H1 (cell line): ENCODE measurements at regions not wholly inside any gene's neighbourhood (a gene's known extent, or its start where the extent isn't known, plus 50 kb on each side); places are given as distances from the start of the nearest gene placed in this dataset.

ENCODE experiments used
- CTCF ChIA-PET: fragments of 300-600 bp; sonication (Branson Sonifier 250); formaldehyde crosslinking; loops from one replicate; lab custom pipeline; 2021; ENCODE audit not compliant: partially characterized antibody; lab: Charles Lee
- POLR2A ChIA-PET: fragments of 300-600 bp; sonication (Branson Sonifier 250); formaldehyde crosslinking; loops from one replicate; lab custom pipeline; 2021; ENCODE audit warnings: inconsistent platforms; ENCODE audit not compliant: partially characterized antibody; lab: Charles Lee
- DNase-seq, 2 experiments: peaks; one replicate each; pipeline versions ENCODE4 v3.0.0 to v3.0.0-alpha.2; 2010 to 2022; ENCODE audit warnings: low spot score in 2 of 2, low read depth in 1 of 2, mixed read lengths in 1 of 2
- FAIRE-seq: peaks from 2 replicates; lab custom pipeline; 2011; peaks lifted over from hg19 to GRCh38; lab: Jason Lieb, UNC
- H2AFZ ChIP-seq: 2 replicates; pipeline ENCODE4 v1.8.1; 2012; ENCODE audit warnings: low read length, inconsistent platforms
- H2AK5ac ChIP-seq: 2 replicates; pipeline ENCODE4 v1.6.1; 2013; ENCODE audit warnings: low read depth, low read length
- H2BK120ac ChIP-seq: replicated peaks from 2 replicates; pipeline ENCODE3; 2013; ENCODE audit warnings: low read depth, low read length, inconsistent platforms
- H2BK12ac ChIP-seq: 2 replicates; pipeline ENCODE4 v1.6.1; 2013; ENCODE audit warnings: low read depth, low read length
- H2BK15ac ChIP-seq: 2 replicates; pipeline ENCODE4 v1.6.1; 2013; ENCODE audit warnings: low read length
- H2BK20ac ChIP-seq: 2 replicates; pipeline ENCODE4 v1.6.1; 2013; ENCODE audit warnings: low read length
- H2BK5ac ChIP-seq: 2 replicates; pipeline ENCODE4 v1.6.1; 2013; ENCODE audit warnings: low read depth, low read length
- H3K14ac ChIP-seq: 2 replicates; pipeline ENCODE4 v1.6.1; 2013; ENCODE audit warnings: inconsistent platforms; ENCODE audit not compliant: insufficient read length
- H3K18ac ChIP-seq: 2 replicates; pipeline ENCODE4 v1.6.1; 2013; ENCODE audit warnings: low read length; ENCODE audit errors: extremely low read depth
- H3K23ac ChIP-seq: 2 replicates; pipeline ENCODE4 v1.6.1; 2013; ENCODE audit warnings: inconsistent platforms; ENCODE audit not compliant: insufficient read length
- H3K23me2 ChIP-seq: 2 replicates; pipeline ENCODE4 v1.6.1; 2013; ENCODE audit warnings: low read depth, low read length
- H3K27ac ChIP-seq: 2 replicates; pipeline ENCODE4 v1.6.1; 2011; ENCODE audit warnings: low read depth, low read length, inconsistent platforms
- H3K27me3 ChIP-seq, 4 experiments: replicated peaks in 1 of 4; 1 replicate in 1 of 4; 2 replicates in 3 of 4; pipeline versions ENCODE4 v1.6.1 to v1.8.1; 2011 to 2013; ENCODE audit warnings: low read length in 3 of 4, mild to moderate bottlenecking in 3 of 4, inconsistent platforms in 2 of 4, mixed read lengths in 2 of 4, moderate library complexity in 1 of 4; ENCODE audit not compliant: control insufficient read depth in 3 of 4, insufficient read depth in 3 of 4; ENCODE audit errors: extremely low read depth in 1 of 4
- H3K36me3 ChIP-seq, 4 experiments: 2 replicates each; pipeline versions ENCODE4 v1.6.1 to v1.8.1; 2011 to 2013; ENCODE audit warnings: mild to moderate bottlenecking in 4 of 4, low read length in 3 of 4, moderate library complexity in 2 of 4, control low read depth in 1 of 4, inconsistent platforms in 1 of 4; ENCODE audit not compliant: insufficient read depth in 4 of 4, control insufficient read depth in 2 of 4
- H3K4ac ChIP-seq: replicated peaks from 2 replicates; pipeline ENCODE3; 2013; ENCODE audit warnings: low read length, low read depth, mixed read lengths, inconsistent platforms; ENCODE audit not compliant: insufficient read length
- H3K4me1 ChIP-seq, 4 experiments: replicated peaks in 1 of 4; 1 replicate in 1 of 4; 2 replicates in 3 of 4; pipeline versions ENCODE4 v1.6.1 to v1.8.1; 2011 to 2013; ENCODE audit warnings: low read length in 3 of 4, inconsistent platforms in 2 of 4, mixed read lengths in 1 of 4; ENCODE audit not compliant: insufficient read depth in 4 of 4, control insufficient read depth in 3 of 4
- H3K4me2 ChIP-seq, 2 experiments: 2 replicates each; pipeline versions ENCODE4 v1.6.1 to v1.8.1; 2011 to 2013; ENCODE audit warnings: low read depth in 2 of 2, low read length in 2 of 2, control low read depth in 1 of 2, inconsistent platforms in 1 of 2, mild to moderate bottlenecking in 1 of 2; ENCODE audit not compliant: insufficient read depth in 1 of 2
- H3K4me3 ChIP-seq, 4 experiments: fragments of 200-600, 300-600 bp in 1 of 4; sonication (generic), shearing (Covaris generic), sonication (Bioruptor Twin) in 1 of 4; 2 replicates each; pipeline versions ENCODE4 v1.5.1 to v1.8.1; 2011 to 2016; ENCODE audit warnings: low read length in 4 of 4, low read depth in 3 of 4, control low read depth in 2 of 4, inconsistent platforms in 2 of 4, mild to moderate bottlenecking in 2 of 4, mixed read lengths in 1 of 4, moderate library complexity in 1 of 4; ENCODE audit not compliant: insufficient read depth in 2 of 4; ENCODE audit errors: extremely low read depth in 1 of 4
- H3K56ac ChIP-seq: replicated peaks from 2 replicates; pipeline ENCODE3; 2013; ENCODE audit warnings: low read depth, mild to moderate bottlenecking, mixed read lengths, low read length, inconsistent platforms; ENCODE audit not compliant: insufficient read length
- H3K79me1 ChIP-seq: 2 replicates; pipeline ENCODE4 v1.6.1; 2013; ENCODE audit warnings: low read depth, low read length, control low read depth
- H3K79me2 ChIP-seq, 2 experiments: 2 replicates each; pipeline versions ENCODE4 v1.6.1 to v1.8.1; 2012 to 2013; ENCODE audit warnings: low read length in 2 of 2, mild to moderate bottlenecking in 2 of 2, inconsistent platforms in 1 of 2; ENCODE audit not compliant: insufficient read depth in 2 of 2, control insufficient read depth in 1 of 2
- H3K9ac ChIP-seq, 4 experiments: replicated peaks in 1 of 4; 1 replicate in 1 of 4; 2 replicates in 3 of 4; pipeline versions ENCODE4 v1.6.1 to v1.8.1; 2011 to 2013; ENCODE audit warnings: low read depth in 3 of 4, low read length in 3 of 4, control low read depth in 2 of 4, mild to moderate bottlenecking in 2 of 4, moderate library complexity in 2 of 4, inconsistent platforms in 1 of 4; ENCODE audit errors: extremely low read depth in 1 of 4
- H3K9me3 ChIP-seq, 2 experiments: 2 replicates each; pipeline versions ENCODE4 v1.6.1 to v1.8.1; 2012 to 2013; ENCODE audit warnings: mild to moderate bottlenecking in 2 of 2, moderate library complexity in 2 of 2, control low read depth in 1 of 2, inconsistent platforms in 1 of 2, low read depth in 1 of 2, low read length in 1 of 2, mixed read lengths in 1 of 2; ENCODE audit not compliant: insufficient read depth in 2 of 2
- H4K20me1 ChIP-seq, 2 experiments: replicated peaks in 1 of 2; 2 replicates each; pipeline versions ENCODE3 to v1.8.1; 2011 to 2013; ENCODE audit warnings: inconsistent platforms in 2 of 2, low read length in 2 of 2, mild to moderate bottlenecking in 1 of 2; ENCODE audit not compliant: insufficient read depth in 2 of 2, control insufficient read depth in 1 of 2
- H4K5ac ChIP-seq: 2 replicates; pipeline ENCODE4 v1.6.1; 2013; ENCODE audit warnings: low read length, low read depth, mixed read lengths, inconsistent platforms; ENCODE audit not compliant: insufficient read length
- H4K8ac ChIP-seq: 2 replicates; pipeline ENCODE4 v1.8.0; 2013; ENCODE audit warnings: mild to moderate bottlenecking, moderate library complexity, low read length, inconsistent platforms; ENCODE audit not compliant: insufficient read depth; ENCODE audit errors: extremely low read depth
- H4K91ac ChIP-seq: replicated peaks from 2 replicates; pipeline ENCODE3; 2013; ENCODE audit warnings: low read length, mixed read lengths, inconsistent platforms; ENCODE audit not compliant: insufficient read length
- ATF3 ChIP-seq: IDR thresholded peaks from 2 replicates; pipeline ENCODE4 v1.6.1; 2011; ENCODE audit warnings: low read depth, mild to moderate bottlenecking, low read length; ENCODE audit not compliant: insufficient read depth
- CBX8 ChIP-seq: fragments of 300-800, 300-1000 bp; sonication (generic); IDR thresholded peaks from 2 replicates; pipeline ENCODE4 v1.7.1; 2016; ENCODE audit warnings: low read depth, low read length, borderline replicate concordance
- CHD2 ChIP-seq: IDR thresholded peaks from 2 replicates; pipeline ENCODE4 v1.6.1; 2012; ENCODE audit warnings: low read length, improper control_type of control experiment
- E2F6 ChIP-seq: IDR thresholded peaks from 2 replicates; pipeline ENCODE4 v1.6.1; 2012; ENCODE audit warnings: inconsistent platforms
- GTF2F1 ChIP-seq: IDR thresholded peaks from 2 replicates; pipeline ENCODE4 v1.6.1; 2012; ENCODE audit warnings: low read depth, low read length, improper control_type of control experiment, borderline replicate concordance
- KDM5A ChIP-seq: fragments of 200-600 bp; IDR thresholded peaks from 2 replicates; pipeline ENCODE4 v1.7.1; 2012; ENCODE audit warnings: mild to moderate bottlenecking, low read length, inconsistent platforms, mixed read lengths
- SIX5 ChIP-seq: IDR thresholded peaks from 2 replicates; pipeline ENCODE4 v1.6.1; 2011; ENCODE audit warnings: mild to moderate bottlenecking, low read depth, low read length
- SP4 ChIP-seq: IDR thresholded peaks from 2 replicates; pipeline ENCODE4 v1.6.1; 2012; ENCODE audit warnings: low read length, inconsistent platforms
- TAF7 ChIP-seq: optimal IDR thresholded peaks from 2 replicates; pipeline ENCODE3; 2011; ENCODE audit warnings: low read depth, mild to moderate bottlenecking, inconsistent platforms, low read length, moderate library complexity, borderline replicate concordance
- TBP ChIP-seq: IDR thresholded peaks from 2 replicates; pipeline ENCODE4 v1.6.1; 2011; ENCODE audit warnings: low read depth, low read length, improper control_type of control experiment
- TCF12 ChIP-seq: IDR thresholded peaks from 2 replicates; pipeline ENCODE4 v1.6.1; 2011; ENCODE audit warnings: low read depth, mild to moderate bottlenecking, low read length
- USF2 ChIP-seq: IDR thresholded peaks from 2 replicates; pipeline ENCODE4 v1.6.1; 2011; ENCODE audit warnings: low read length, improper control_type of control experiment
- YY1 ChIP-seq: IDR thresholded peaks from 2 replicates; pipeline ENCODE4 v1.6.1; 2011; ENCODE audit warnings: low read depth, mild to moderate bottlenecking, low read length
- ZNF274 ChIP-seq: IDR thresholded peaks from 2 replicates; pipeline ENCODE4 v1.7.0; 2012; ENCODE audit warnings: low read length, borderline replicate concordance; ENCODE audit errors: extremely low read depth
- WGBS, 2 experiments: shearing (Covaris generic) in 1 of 2; methylation state at CpG; one replicate each; pipeline versions ENCODE4 v1.1.6 to v1.1.7; 2013 to 2015; ENCODE audit warnings: low lambda C conversion rate in 2 of 2, mixed read lengths in 2 of 2, inconsistent platforms in 1 of 2, low coverage in 1 of 2, missing lambda C conversion rate in 1 of 2; ENCODE audit not compliant: insufficient replicate concordance in 2 of 2, insufficient coverage in 1 of 2, insufficient read length in 1 of 2; ENCODE audit errors: extremely low coverage in 1 of 2, missing lambda C conversion rate in 1 of 2; 5-methylcytosine and 5-hydroxymethylcytosine counted together

GRCh38 chr4:73001885-73002284, 67.6 kb downstream of the COX18 start:
- no peak overlapping the region for H2BK120ac ChIP-seq
- H4K91ac ChIP-seq, result no peak overlapping the region
- no peak overlapping the region for H3K18ac ChIP-seq
- H3K9ac ChIP-seq, result no peak overlapping the region
- H2AK5ac ChIP-seq, result no peak overlapping the region
- ChIA-PET POLR2A (no interaction called here), CTCF (interaction anchor here (2.0 kb wide), 1 partner anchor 11 kb away, joined by 11 read pairs; no protein-coding TSS in a partner anchor)
- H2BK5ac ChIP-seq, result no peak overlapping the region
- H3K23ac ChIP-seq, result no peak overlapping the region
- H3K23me2 ChIP-seq, result no peaks in the 10 kb centered on the region
- no peak overlapping the region for H3K27ac ChIP-seq
- H3K9me3 ChIP-seq, result no peaks in the 10 kb centered on the region
- H4K5ac ChIP-seq, result no peak overlapping the region
- H4K20me1 ChIP-seq, result no peaks in the 10 kb centered on the region
- no peaks in the 10 kb centered on the region for H3K79me1 ChIP-seq
- no peaks in the 10 kb centered on the region for H3K79me2 ChIP-seq
- no peak overlapping the region for H3K56ac ChIP-seq
- 94% methylated on average over 2 of the region's 2 CpGs; no CpG with 5 or more reads in 1 of the 2 experiments for WGBS, 2 experiments
- FAIRE-seq (no peak), DNase-seq (no peak)
- H3K4me1 ChIP-seq, result no peaks in the 10 kb centered on the region
- H2BK20ac ChIP-seq, result no peak overlapping the region
- no peak overlapping the region for H4K8ac ChIP-seq
- no peak overlapping the region for H3K4me3 ChIP-seq
- no peaks in the 10 kb centered on the region for H3K36me3 ChIP-seq
- H3K4ac ChIP-seq, result no peak overlapping the region
- no peak overlapping the region for H3K4me2 ChIP-seq
- no peak overlapping the region for H2BK12ac ChIP-seq
- no peak overlapping the region for H2BK15ac ChIP-seq
- no peak overlapping the region for H3K14ac ChIP-seq
- H2AFZ ChIP-seq, result no peak overlapping the region
- no peaks in the 10 kb centered on the region for H3K27me3 ChIP-seq
- no peak for TF ChIP-seq SP4
- no peak for TF ChIP-seq SIX5
- no peak for TF ChIP-seq ATF3
- TF ChIP-seq KDM5A, result no peak
- TF ChIP-seq USF2, result no peak
- TF ChIP-seq CHD2, result no peak
- TF ChIP-seq YY1, result no peak
- TF ChIP-seq CBX8, result no peak
- no peak for TF ChIP-seq TAF7
- no peak for TF ChIP-seq TBP
- TF ChIP-seq TCF12, result no peak
- TF ChIP-seq E2F6, result no peak
- no peak for TF ChIP-seq GTF2F1
- TF ChIP-seq ZNF274, result no peak
